H1 (cell line): ENCODE measurements at regions not wholly inside any gene's neighbourhood (a gene's known extent, or its start where the extent isn't known, plus 50 kb on each side); places are given as distances from the start of the nearest gene placed in this dataset.

ENCODE experiments used
- CTCF ChIA-PET: fragments of 300-600 bp; sonication (Branson Sonifier 250); formaldehyde crosslinking; loops from one replicate; lab custom pipeline; 2021; ENCODE audit not compliant: partially characterized antibody; lab: Charles Lee
- POLR2A ChIA-PET: fragments of 300-600 bp; sonication (Branson Sonifier 250); formaldehyde crosslinking; loops from one replicate; lab custom pipeline; 2021; ENCODE audit warnings: inconsistent platforms; ENCODE audit not compliant: partially characterized antibody; lab: Charles Lee
- DNase-seq, 2 experiments: peaks; one replicate each; pipeline versions ENCODE4 v3.0.0 to v3.0.0-alpha.2; 2010 to 2022; ENCODE audit warnings: low spot score in 2 of 2, low read depth in 1 of 2, mixed read lengths in 1 of 2
- FAIRE-seq: peaks from 2 replicates; lab custom pipeline; 2011; peaks lifted over from hg19 to GRCh38; lab: Jason Lieb, UNC
- H2AFZ ChIP-seq: 2 replicates; pipeline ENCODE4 v1.8.1; 2012; ENCODE audit warnings: low read length, inconsistent platforms
- H2AK5ac ChIP-seq: 2 replicates; pipeline ENCODE4 v1.6.1; 2013; ENCODE audit warnings: low read depth, low read length
- H2BK120ac ChIP-seq: replicated peaks from 2 replicates; pipeline ENCODE3; 2013; ENCODE audit warnings: low read depth, low read length, inconsistent platforms
- H2BK12ac ChIP-seq: 2 replicates; pipeline ENCODE4 v1.6.1; 2013; ENCODE audit warnings: low read depth, low read length
- H2BK15ac ChIP-seq: 2 replicates; pipeline ENCODE4 v1.6.1; 2013; ENCODE audit warnings: low read length
- H2BK20ac ChIP-seq: 2 replicates; pipeline ENCODE4 v1.6.1; 2013; ENCODE audit warnings: low read length
- H2BK5ac ChIP-seq: 2 replicates; pipeline ENCODE4 v1.6.1; 2013; ENCODE audit warnings: low read depth, low read length
- H3K14ac ChIP-seq: 2 replicates; pipeline ENCODE4 v1.6.1; 2013; ENCODE audit warnings: inconsistent platforms; ENCODE audit not compliant: insufficient read length
- H3K18ac ChIP-seq: 2 replicates; pipeline ENCODE4 v1.6.1; 2013; ENCODE audit warnings: low read length; ENCODE audit errors: extremely low read depth
- H3K23ac ChIP-seq: 2 replicates; pipeline ENCODE4 v1.6.1; 2013; ENCODE audit warnings: inconsistent platforms; ENCODE audit not compliant: insufficient read length
- H3K23me2 ChIP-seq: 2 replicates; pipeline ENCODE4 v1.6.1; 2013; ENCODE audit warnings: low read depth, low read length
- H3K27ac ChIP-seq: 2 replicates; pipeline ENCODE4 v1.6.1; 2011; ENCODE audit warnings: low read depth, low read length, inconsistent platforms
- H3K27me3 ChIP-seq, 4 experiments: replicated peaks in 1 of 4; 1 replicate in 1 of 4; 2 replicates in 3 of 4; pipeline versions ENCODE4 v1.6.1 to v1.8.1; 2011 to 2013; ENCODE audit warnings: low read length in 3 of 4, mild to moderate bottlenecking in 3 of 4, inconsistent platforms in 2 of 4, mixed read lengths in 2 of 4, moderate library complexity in 1 of 4; ENCODE audit not compliant: control insufficient read depth in 3 of 4, insufficient read depth in 3 of 4; ENCODE audit errors: extremely low read depth in 1 of 4
- H3K36me3 ChIP-seq, 4 experiments: 2 replicates each; pipeline versions ENCODE4 v1.6.1 to v1.8.1; 2011 to 2013; ENCODE audit warnings: mild to moderate bottlenecking in 4 of 4, low read length in 3 of 4, moderate library complexity in 2 of 4, control low read depth in 1 of 4, inconsistent platforms in 1 of 4; ENCODE audit not compliant: insufficient read depth in 4 of 4, control insufficient read depth in 2 of 4
- H3K4ac ChIP-seq: replicated peaks from 2 replicates; pipeline ENCODE3; 2013; ENCODE audit warnings: low read length, low read depth, mixed read lengths, inconsistent platforms; ENCODE audit not compliant: insufficient read length
- H3K4me1 ChIP-seq, 4 experiments: replicated peaks in 1 of 4; 1 replicate in 1 of 4; 2 replicates in 3 of 4; pipeline versions ENCODE4 v1.6.1 to v1.8.1; 2011 to 2013; ENCODE audit warnings: low read length in 3 of 4, inconsistent platforms in 2 of 4, mixed read lengths in 1 of 4; ENCODE audit not compliant: insufficient read depth in 4 of 4, control insufficient read depth in 3 of 4
- H3K4me2 ChIP-seq, 2 experiments: 2 replicates each; pipeline versions ENCODE4 v1.6.1 to v1.8.1; 2011 to 2013; ENCODE audit warnings: low read depth in 2 of 2, low read length in 2 of 2, control low read depth in 1 of 2, inconsistent platforms in 1 of 2, mild to moderate bottlenecking in 1 of 2; ENCODE audit not compliant: insufficient read depth in 1 of 2
- H3K4me3 ChIP-seq, 4 experiments: fragments of 200-600, 300-600 bp in 1 of 4; sonication (generic), shearing (Covaris generic), sonication (Bioruptor Twin) in 1 of 4; 2 replicates each; pipeline versions ENCODE4 v1.5.1 to v1.8.1; 2011 to 2016; ENCODE audit warnings: low read length in 4 of 4, low read depth in 3 of 4, control low read depth in 2 of 4, inconsistent platforms in 2 of 4, mild to moderate bottlenecking in 2 of 4, mixed read lengths in 1 of 4, moderate library complexity in 1 of 4; ENCODE audit not compliant: insufficient read depth in 2 of 4; ENCODE audit errors: extremely low read depth in 1 of 4
- H3K56ac ChIP-seq: replicated peaks from 2 replicates; pipeline ENCODE3; 2013; ENCODE audit warnings: low read depth, mild to moderate bottlenecking, mixed read lengths, low read length, inconsistent platforms; ENCODE audit not compliant: insufficient read length
- H3K79me1 ChIP-seq: 2 replicates; pipeline ENCODE4 v1.6.1; 2013; ENCODE audit warnings: low read depth, low read length, control low read depth
- H3K79me2 ChIP-seq, 2 experiments: 2 replicates each; pipeline versions ENCODE4 v1.6.1 to v1.8.1; 2012 to 2013; ENCODE audit warnings: low read length in 2 of 2, mild to moderate bottlenecking in 2 of 2, inconsistent platforms in 1 of 2; ENCODE audit not compliant: insufficient read depth in 2 of 2, control insufficient read depth in 1 of 2
- H3K9ac ChIP-seq, 4 experiments: replicated peaks in 1 of 4; 1 replicate in 1 of 4; 2 replicates in 3 of 4; pipeline versions ENCODE4 v1.6.1 to v1.8.1; 2011 to 2013; ENCODE audit warnings: low read depth in 3 of 4, low read length in 3 of 4, control low read depth in 2 of 4, mild to moderate bottlenecking in 2 of 4, moderate library complexity in 2 of 4, inconsistent platforms in 1 of 4; ENCODE audit errors: extremely low read depth in 1 of 4
- H3K9me3 ChIP-seq, 2 experiments: 2 replicates each; pipeline versions ENCODE4 v1.6.1 to v1.8.1; 2012 to 2013; ENCODE audit warnings: mild to moderate bottlenecking in 2 of 2, moderate library complexity in 2 of 2, control low read depth in 1 of 2, inconsistent platforms in 1 of 2, low read depth in 1 of 2, low read length in 1 of 2, mixed read lengths in 1 of 2; ENCODE audit not compliant: insufficient read depth in 2 of 2
- H4K20me1 ChIP-seq, 2 experiments: replicated peaks in 1 of 2; 2 replicates each; pipeline versions ENCODE3 to v1.8.1; 2011 to 2013; ENCODE audit warnings: inconsistent platforms in 2 of 2, low read length in 2 of 2, mild to moderate bottlenecking in 1 of 2; ENCODE audit not compliant: insufficient read depth in 2 of 2, control insufficient read depth in 1 of 2
- H4K5ac ChIP-seq: 2 replicates; pipeline ENCODE4 v1.6.1; 2013; ENCODE audit warnings: low read length, low read depth, mixed read lengths, inconsistent platforms; ENCODE audit not compliant: insufficient read length
- H4K8ac ChIP-seq: 2 replicates; pipeline ENCODE4 v1.8.0; 2013; ENCODE audit warnings: mild to moderate bottlenecking, moderate library complexity, low read length, inconsistent platforms; ENCODE audit not compliant: insufficient read depth; ENCODE audit errors: extremely low read depth
- H4K91ac ChIP-seq: replicated peaks from 2 replicates; pipeline ENCODE3; 2013; ENCODE audit warnings: low read length, mixed read lengths, inconsistent platforms; ENCODE audit not compliant: insufficient read length
- MAFK ChIP-seq: IDR thresholded peaks from 2 replicates; pipeline ENCODE4 v1.6.1; 2012; ENCODE audit warnings: low read depth, mild to moderate bottlenecking, improper control_type of control experiment, low read length
- NANOG ChIP-seq: IDR thresholded peaks from 2 replicates; pipeline ENCODE4 v1.6.1; 2011; ENCODE audit warnings: low read length, low read depth, mild to moderate bottlenecking, inconsistent platforms; ENCODE audit not compliant: insufficient read depth, poor library complexity, severe bottlenecking
- NRF1 ChIP-seq: IDR thresholded peaks from 2 replicates; pipeline ENCODE4 v1.6.1; 2011; ENCODE audit warnings: mild to moderate bottlenecking, low read depth, low read length, improper control_type of control experiment
- SIX5 ChIP-seq: IDR thresholded peaks from 2 replicates; pipeline ENCODE4 v1.6.1; 2011; ENCODE audit warnings: mild to moderate bottlenecking, low read depth, low read length
- SP2 ChIP-seq: IDR thresholded peaks from 2 replicates; pipeline ENCODE4 v1.6.1; 2012; ENCODE audit warnings: mild to moderate bottlenecking, low read length, inconsistent platforms
- YY1 ChIP-seq: IDR thresholded peaks from 2 replicates; pipeline ENCODE4 v1.6.1; 2011; ENCODE audit warnings: low read depth, mild to moderate bottlenecking, low read length
- WGBS, 2 experiments: shearing (Covaris generic) in 1 of 2; methylation state at CpG; one replicate each; pipeline versions ENCODE4 v1.1.6 to v1.1.7; 2013 to 2015; ENCODE audit warnings: low lambda C conversion rate in 2 of 2, mixed read lengths in 2 of 2, inconsistent platforms in 1 of 2, low coverage in 1 of 2, missing lambda C conversion rate in 1 of 2; ENCODE audit not compliant: insufficient replicate concordance in 2 of 2, insufficient coverage in 1 of 2, insufficient read length in 1 of 2; ENCODE audit errors: extremely low coverage in 1 of 2, missing lambda C conversion rate in 1 of 2; 5-methylcytosine and 5-hydroxymethylcytosine counted together

- H4K20me1 ChIP-seq, result no peaks in the 10 kb centered on the region
- no peak overlapping the region for H3K4ac ChIP-seq
- H4K91ac ChIP-seq, result no peak overlapping the region
- H3K56ac ChIP-seq, result no peak overlapping the region
- ChIA-PET CTCF (interaction anchor here (2.0 kb wide), 1 partner anchor 14 kb away, joined by 8 read pairs; no protein-coding TSS in a partner anchor), POLR2A (no interaction called here)
- no peak overlapping the region for H3K9ac ChIP-seq
- H3K79me2 ChIP-seq, result no peaks in the 10 kb centered on the region
- no peak overlapping the region for H3K23ac ChIP-seq
- peaks cover 5% of the 10 kb centered on the region in 2 experiments; a peak in 2 of 4 replicates for H3K9me3 ChIP-seq
- H2BK20ac ChIP-seq, result no peak overlapping the region
- no peak overlapping the region for H2BK5ac ChIP-seq
- FAIRE-seq (no peak), DNase-seq (no peak)
- H3K4me3 ChIP-seq, result no peak overlapping the region
- H2AK5ac ChIP-seq, result no peak overlapping the region
- no peaks in the 10 kb centered on the region for H3K27me3 ChIP-seq
- no peak overlapping the region for H3K27ac ChIP-seq
- no peaks in the 10 kb centered on the region for H3K23me2 ChIP-seq
- 95% methylated on average over 3 of the region's 3 CpGs; no CpG with 5 or more reads in 1 of the 2 experiments for WGBS, 2 experiments
- no peak overlapping the region for H4K5ac ChIP-seq
- H2BK15ac ChIP-seq, result no peak overlapping the region
- H3K36me3 ChIP-seq, result no peaks in the 10 kb centered on the region
- no peak overlapping the region for H3K14ac ChIP-seq
- no peaks in the 10 kb centered on the region for H3K79me1 ChIP-seq
- H3K4me2 ChIP-seq, result no peak overlapping the region
- no peak overlapping the region for H2AFZ ChIP-seq
- no peak overlapping the region for H2BK120ac ChIP-seq
- H3K4me1 ChIP-seq, result no peaks in the 10 kb centered on the region
- H3K18ac ChIP-seq, result no peak overlapping the region
- H4K8ac ChIP-seq, result no peak overlapping the region
- TF ChIP-seq SIX5 (no peak), NRF1 (no peak), SP2 (no peak), NANOG (no peak), YY1 (no peak), MAFK (no peak)
- no peak overlapping the region for H2BK12ac ChIP-seq
These were observed 310.5 kb upstream of the IRX5 start for GRCh38 chr16:54620197-54620596.
